ENCODE measurements at regions not wholly inside any gene's neighbourhood (a gene's known extent, or its start where the extent isn't known, plus 50 kb on each side); places are given as distances from the start of the nearest gene placed in this dataset.

- FAIRE-seq = no peak
- TF ChIP-seq TAF1 (IDR thresholded peaks at IDR 0.05; ENCODE audit: low read depth, low read length) = no peak
- TF ChIP-seq SPI1 (IDR thresholded peaks at IDR 0.05; ENCODE audit: low read depth, low read length) = no peak
- no peak for TF ChIP-seq POLR2AphosphoS5 (IDR thresholded peaks at IDR 0.05; ENCODE audit: low read depth, low read length)
- no peak for TF ChIP-seq POU2F2 (IDR thresholded peaks at IDR 0.05; ENCODE audit: low read depth, low read length)
- no peak for TF ChIP-seq PAX5 (IDR thresholded peaks at IDR 0.05; ENCODE audit: insufficient read depth, low read length, severe bottlenecking)
- no peak for TF ChIP-seq POLR2A (IDR thresholded peaks at IDR 0.05; ENCODE audit: low read depth, low read length)
- DNase-seq (ENCODE audit: insufficient read length, low spot score) = no peak
Measured at GRCh38 chr3:178041931-178042330, 494.3 kb upstream of the KCNMB2 start.

DNA sequence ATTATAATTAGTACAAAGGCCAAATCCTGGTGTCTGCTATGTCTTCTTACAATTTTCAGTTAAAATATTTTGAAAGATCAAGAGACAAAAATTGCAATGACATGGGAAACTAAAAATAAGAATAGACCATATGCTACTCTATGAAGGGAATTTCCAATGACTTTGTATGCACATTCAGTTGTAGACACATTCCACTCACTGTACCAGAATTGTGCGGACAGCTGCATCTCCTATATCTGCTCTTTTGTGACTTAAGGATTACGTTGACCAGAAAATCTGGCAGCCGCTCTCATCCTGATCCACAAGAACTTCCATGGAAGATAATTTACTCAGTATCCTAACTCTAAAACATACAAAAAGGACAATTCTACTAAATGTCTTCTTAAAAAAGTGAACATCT, 493.9 kb upstream of the KCNMB2 start:
- DNase-seq (ENCODE audit: insufficient read length, low spot score) (no peak), FAIRE-seq (no peak)
- TF ChIP-seq POLR2A (IDR thresholded peaks at IDR 0.05; ENCODE audit: low read depth, low read length) (no peak), SPI1 (IDR thresholded peaks at IDR 0.05; ENCODE audit: low read depth, low read length) (no peak), TAF1 (IDR thresholded peaks at IDR 0.05; ENCODE audit: low read depth, low read length) (no peak), PAX5 (IDR thresholded peaks at IDR 0.05; ENCODE audit: insufficient read depth, low read length, severe bottlenecking) (no peak), POLR2AphosphoS5 (IDR thresholded peaks at IDR 0.05; ENCODE audit: low read depth, low read length) (no peak), POU2F2 (IDR thresholded peaks at IDR 0.05; ENCODE audit: low read depth, low read length) (no peak)

- no peak for FAIRE-seq
- no peak for DNase-seq (ENCODE audit: insufficient read length, low spot score)
- TF ChIP-seq POLR2AphosphoS5 (IDR thresholded peaks at IDR 0.05; ENCODE audit: low read depth, low read length) (no peak), TAF1 (IDR thresholded peaks at IDR 0.05; ENCODE audit: low read depth, low read length) (no peak), SPI1 (IDR thresholded peaks at IDR 0.05; ENCODE audit: low read depth, low read length) (no peak), PAX5 (IDR thresholded peaks at IDR 0.05; ENCODE audit: insufficient read depth, low read length, severe bottlenecking) (no peak), POLR2A (IDR thresholded peaks at IDR 0.05; ENCODE audit: low read depth, low read length) (no peak), POU2F2 (IDR thresholded peaks at IDR 0.05; ENCODE audit: low read depth, low read length) (no peak)
Measured at GRCh38 chr3:178043084-178043483, 493.2 kb upstream of the KCNMB2 start.

- FAIRE-seq = no peak
- no peak for DNase-seq (ENCODE audit: insufficient read length, low spot score)
- TF ChIP-seq POLR2A (IDR thresholded peaks at IDR 0.05; ENCODE audit: low read depth, low read length) (no peak), PAX5 (IDR thresholded peaks at IDR 0.05; ENCODE audit: insufficient read depth, low read length, severe bottlenecking) (no peak), TAF1 (IDR thresholded peaks at IDR 0.05; ENCODE audit: low read depth, low read length) (no peak), POLR2AphosphoS5 (IDR thresholded peaks at IDR 0.05; ENCODE audit: low read depth, low read length) (no peak), SPI1 (IDR thresholded peaks at IDR 0.05; ENCODE audit: low read depth, low read length) (no peak), POU2F2 (IDR thresholded peaks at IDR 0.05; ENCODE audit: low read depth, low read length) (no peak)
Measured at GRCh38 chr3:178044320-178044719, 491.9 kb upstream of the KCNMB2 start.

DNA sequence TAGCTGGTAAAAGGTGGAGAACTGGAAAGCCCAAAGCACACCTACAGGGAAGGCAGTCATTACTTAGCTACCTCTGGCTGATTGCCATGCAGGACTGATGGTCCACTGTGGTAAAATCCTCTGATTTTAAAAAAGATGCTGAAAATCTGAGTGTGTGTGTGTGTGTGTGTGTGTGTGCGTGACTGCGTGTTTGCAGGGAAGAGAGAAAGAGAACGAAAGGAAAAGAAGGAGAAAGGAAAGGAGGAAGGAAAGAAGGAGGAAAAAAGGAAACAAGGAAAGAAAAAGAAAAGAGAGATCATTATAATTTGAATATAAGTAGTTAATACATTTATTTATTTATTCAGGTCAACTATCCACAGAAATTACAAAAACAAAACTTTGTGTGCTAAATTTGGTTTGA, 488.7 kb upstream of the KCNMB2 start:
- TF ChIP-seq POU2F2 (IDR thresholded peaks at IDR 0.05; ENCODE audit: low read depth, low read length) (no peak), PAX5 (IDR thresholded peaks at IDR 0.05; ENCODE audit: insufficient read depth, low read length, severe bottlenecking) (no peak)
- FAIRE-seq (no peak), DNase-seq (ENCODE audit: insufficient read length, low spot score) (no peak)

- DNase-seq (ENCODE audit: insufficient read length, low spot score) (no peak), FAIRE-seq (no peak)
- TF ChIP-seq PAX5 (IDR thresholded peaks at IDR 0.05; ENCODE audit: insufficient read depth, low read length, severe bottlenecking) = no peak
- no peak for TF ChIP-seq SPI1 (IDR thresholded peaks at IDR 0.05; ENCODE audit: low read depth, low read length)
- no peak for TF ChIP-seq POLR2AphosphoS5 (IDR thresholded peaks at IDR 0.05; ENCODE audit: low read depth, low read length)
- TF ChIP-seq POLR2A (IDR thresholded peaks at IDR 0.05; ENCODE audit: low read depth, low read length) = no peak
- no peak for TF ChIP-seq POU2F2 (IDR thresholded peaks at IDR 0.05; ENCODE audit: low read depth, low read length)
- TF ChIP-seq TAF1 (IDR thresholded peaks at IDR 0.05; ENCODE audit: low read depth, low read length) = no peak
Measured at GRCh38 chr3:178048768-178049167, 487.5 kb upstream of the KCNMB2 start.

- FAIRE-seq = no peak
- DNase-seq (ENCODE audit: insufficient read length, low spot score) = no peak
- no peak for TF ChIP-seq PAX5 (IDR thresholded peaks at IDR 0.05; ENCODE audit: insufficient read depth, low read length, severe bottlenecking)
- no peak for TF ChIP-seq TAF1 (IDR thresholded peaks at IDR 0.05; ENCODE audit: low read depth, low read length)
- no peak for TF ChIP-seq POLR2A (IDR thresholded peaks at IDR 0.05; ENCODE audit: low read depth, low read length)
- TF ChIP-seq POU2F2 (IDR thresholded peaks at IDR 0.05; ENCODE audit: low read depth, low read length) = no peak
- no peak for TF ChIP-seq POLR2AphosphoS5 (IDR thresholded peaks at IDR 0.05; ENCODE audit: low read depth, low read length)
- TF ChIP-seq SPI1 (IDR thresholded peaks at IDR 0.05; ENCODE audit: low read depth, low read length) = no peak
Measured at GRCh38 chr3:178054471-178054870, 481.8 kb upstream of the KCNMB2 start.

GRCh38 chr3:178055939-178056338, 480.3 kb upstream of the KCNMB2 start:
- TF ChIP-seq POLR2A (IDR thresholded peaks at IDR 0.05; ENCODE audit: low read depth, low read length) = no peak
- FAIRE-seq (no peak), DNase-seq (ENCODE audit: insufficient read length, low spot score) (no peak)

DNA sequence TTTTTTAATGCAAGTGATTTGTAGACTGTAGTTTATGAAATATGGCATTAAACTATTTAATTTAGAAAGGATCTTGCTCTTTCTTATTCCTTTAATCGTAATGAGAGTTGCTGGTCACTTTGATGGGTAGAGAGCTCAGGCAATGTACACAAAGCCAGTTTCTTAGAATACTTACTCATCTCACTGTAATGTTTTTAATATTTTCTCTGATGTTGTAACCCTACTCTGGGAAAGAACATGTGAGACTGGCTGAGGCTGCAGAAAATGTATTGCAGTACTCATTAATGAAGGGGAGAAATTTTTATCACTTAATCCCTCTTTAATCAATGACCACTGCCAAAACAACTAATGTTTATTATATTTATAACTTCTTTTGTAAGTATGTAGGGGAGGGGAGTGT, 479.4 kb upstream of the KCNMB2 start:
- DNase-seq (ENCODE audit: insufficient read length, low spot score) = no peak
- TF ChIP-seq PAX5 (IDR thresholded peaks at IDR 0.05; ENCODE audit: insufficient read depth, low read length, severe bottlenecking) (no peak), POU2F2 (IDR thresholded peaks at IDR 0.05; ENCODE audit: low read depth, low read length) (no peak), POLR2AphosphoS5 (IDR thresholded peaks at IDR 0.05; ENCODE audit: low read depth, low read length) (no peak), TAF1 (IDR thresholded peaks at IDR 0.05; ENCODE audit: low read depth, low read length) (no peak), POLR2A (IDR thresholded peaks at IDR 0.05; ENCODE audit: low read depth, low read length) (no peak), SPI1 (IDR thresholded peaks at IDR 0.05; ENCODE audit: low read depth, low read length) (no peak)
- no peak for FAIRE-seq

DNA sequence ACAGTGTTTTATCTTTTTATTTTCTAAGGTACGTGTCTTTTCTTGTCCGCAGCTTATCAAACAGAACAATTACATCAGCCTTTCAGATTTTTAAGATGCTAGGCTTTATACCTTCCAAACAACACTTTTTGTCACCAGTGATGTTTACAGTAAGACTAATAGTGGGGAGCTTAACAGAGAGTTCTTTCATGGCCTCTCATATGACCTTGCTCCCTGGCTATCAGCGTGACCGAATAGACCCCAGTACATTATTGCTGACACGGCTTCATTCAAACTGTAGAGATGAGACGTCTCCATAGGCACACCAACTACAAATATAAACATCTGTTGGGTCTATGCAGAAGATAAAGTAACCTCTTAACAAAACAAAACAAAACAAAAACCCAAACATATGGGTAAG, 477.6 kb upstream of the KCNMB2 start:
- TF ChIP-seq SPI1 (IDR thresholded peaks at IDR 0.05; ENCODE audit: low read depth, low read length) (no peak), PAX5 (IDR thresholded peaks at IDR 0.05; ENCODE audit: insufficient read depth, low read length, severe bottlenecking) (no peak), POLR2A (IDR thresholded peaks at IDR 0.05; ENCODE audit: low read depth, low read length) (no peak), POU2F2 (IDR thresholded peaks at IDR 0.05; ENCODE audit: low read depth, low read length) (no peak), TAF1 (IDR thresholded peaks at IDR 0.05; ENCODE audit: low read depth, low read length) (no peak), POLR2AphosphoS5 (IDR thresholded peaks at IDR 0.05; ENCODE audit: low read depth, low read length) (no peak)
- no peak for FAIRE-seq

More for the DNA sequence above, 477.6 kb upstream of the KCNMB2 start:
- DNase-seq (ENCODE audit: insufficient read length, low spot score) = no peak

Measured in GM12891 (cell line).